Skin epidermis (tissue), 12 donors: ENCODE measurements at regions not wholly inside any gene's neighbourhood (a gene's known extent, or its start where the extent isn't known, plus 50 kb on each side); places are given as distances from the start of the nearest gene placed in this dataset.

Experiments
- H3K27ac ChIP-seq, 21 experiments: fragments of 200-600 bp; sonication (generic) in 11 of 21; one replicate each; pipeline ENCODE4 v1.5.0; 2020; ENCODE audit warnings: mild to moderate bottlenecking in 3 of 21, inconsistent platforms in 2 of 21, moderate library complexity in 2 of 21
- H3K4me3 ChIP-seq, 7 experiments: fragments of 200-600 bp; sonication (generic) in 2 of 7; one replicate each; pipeline ENCODE4 v1.5.0; 2020; ENCODE audit warnings: inconsistent platforms in 2 of 7, mild to moderate bottlenecking in 2 of 7, moderate library complexity in 1 of 7

GRCh38 chr20:40502576-40502975 is 186.5 kb downstream of the MAFB start:
- H3K27ac ChIP-seq: peak overlapping the region in 1 of 21 experiments; percentile 43
- H3K4me3 ChIP-seq: no peak overlapping the region

- peak overlapping the region in 6 of 21 experiments; percentile 11 to 69 (median 50) for H3K27ac ChIP-seq
- H3K4me3 ChIP-seq: no peak overlapping the region
Observed at GRCh38 chr20:40499391-40499790, 189.6 kb downstream of the MAFB start.

- peak overlapping the region in 10 of 21 experiments; percentile 3 to 69 (median 38) for H3K27ac ChIP-seq
- H3K4me3 ChIP-seq: no peak overlapping the region
Observed at GRCh38 chr20:40497899-40498691, 190.9 kb downstream of the MAFB start.

- H3K27ac ChIP-seq: peak overlapping the region in 2 of 21 experiments; percentile 43 to 55
Observed at GRCh38 chr20:40495956-40496355, 193.1 kb downstream of the MAFB start.

GRCh38 chr20:40494248-40494647 is 194.8 kb downstream of the MAFB start:
- peak overlapping the region in 5 of 21 experiments; percentile 3 to 59 (median 21) for H3K27ac ChIP-seq
- H3K4me3 ChIP-seq: no peak overlapping the region

More at GRCh38 chr20:40495956-40496355, 193.1 kb downstream of the MAFB start:
- H3K4me3 ChIP-seq: no peak overlapping the region

- Histone ChIP-seq H3K27ac (peak overlapping the region in 1 of 21 experiments; percentile 59), H3K4me3 (no peak overlapping the region)
Observed at GRCh38 chr20:40493549-40493948, 195.5 kb downstream of the MAFB start.

GRCh38 chr20:40493071-40493470 is 196.0 kb downstream of the MAFB start:
- no peak overlapping the region for H3K4me3 ChIP-seq
- peak overlapping the region in 1 of 21 experiments; percentile 59 for H3K27ac ChIP-seq

GRCh38 chr20:40491009-40491590 is 197.9 kb downstream of the MAFB start:
- Histone ChIP-seq H3K27ac (no peak overlapping the region), H3K4me3 (no peak overlapping the region)

- no peak overlapping the region for H3K27ac ChIP-seq
- no peak overlapping the region for H3K4me3 ChIP-seq
Observed at GRCh38 chr20:40489886-40490285, 199.2 kb downstream of the MAFB start.

- Histone ChIP-seq H3K27ac (no peak overlapping the region), H3K4me3 (no peak overlapping the region)
Observed at GRCh38 chr20:40488401-40488800, 200.6 kb downstream of the MAFB start.

GRCh38 chr20:40486297-40486696 is 202.7 kb downstream of the MAFB start:
- H3K4me3 ChIP-seq: no peak overlapping the region
- no peak overlapping the region for H3K27ac ChIP-seq

GRCh38 chr20:40481743-40482458 is 207.1 kb downstream of the MAFB start:
- H3K27ac ChIP-seq: peak overlapping the region in 6 of 21 experiments; percentile 13 to 60 (median 44)
- no peak overlapping the region for H3K4me3 ChIP-seq

GRCh38 chr20:40481337-40481736 is 207.7 kb downstream of the MAFB start:
- Histone ChIP-seq H3K4me3 (no peak overlapping the region), H3K27ac (peak overlapping the region in 2 of 21 experiments; percentile 17 to 60)

GRCh38 chr20:40477805-40478204 is 211.2 kb downstream of the MAFB start:
- peak overlapping the region in 1 of 21 experiments; percentile 26 for H3K27ac ChIP-seq
- H3K4me3 ChIP-seq: no peak overlapping the region

- no peak overlapping the region for H3K27ac ChIP-seq
Observed at GRCh38 chr20:40476461-40476860, 212.6 kb downstream of the MAFB start.

GRCh38 chr20:40472905-40473304 is 216.1 kb downstream of the MAFB start:
- no peak overlapping the region for H3K27ac ChIP-seq
- no peak overlapping the region for H3K4me3 ChIP-seq

More at GRCh38 chr20:40476461-40476860, 212.6 kb downstream of the MAFB start:
- no peak overlapping the region for H3K4me3 ChIP-seq

- peak overlapping the region in 9 of 21 experiments; percentile 13 to 72 (median 33) for H3K27ac ChIP-seq
- H3K4me3 ChIP-seq: no peak overlapping the region
Observed at GRCh38 chr20:40471261-40471629, 217.8 kb downstream of the MAFB start.

GRCh38 chr20:40470445-40471260 is 218.4 kb downstream of the MAFB start:
- Histone ChIP-seq H3K27ac (peak overlapping the region in 11 of 21 experiments; percentile 13 to 72 (median 39)), H3K4me3 (no peak overlapping the region)

GRCh38 chr20:40468759-40469158 is 220.3 kb downstream of the MAFB start:
- Histone ChIP-seq H3K4me3 (no peak overlapping the region), H3K27ac (no peak overlapping the region)
